GM12874 (cell line): ENCODE measurements at regions not wholly inside any gene's neighbourhood (a gene's known extent, or its start where the extent isn't known, plus 50 kb on each side); places are given as distances from the start of the nearest gene placed in this dataset.

Experiments
- TF ChIP-seq, protein P1 (sequence below): IDR thresholded peaks from 2 replicates; pipeline ENCODE4 v1.5.1; 2011; ENCODE audit warnings: low read depth, mild to moderate bottlenecking, control low read depth, low read length, moderate library complexity; ENCODE audit not compliant: insufficient read depth

DNA sequence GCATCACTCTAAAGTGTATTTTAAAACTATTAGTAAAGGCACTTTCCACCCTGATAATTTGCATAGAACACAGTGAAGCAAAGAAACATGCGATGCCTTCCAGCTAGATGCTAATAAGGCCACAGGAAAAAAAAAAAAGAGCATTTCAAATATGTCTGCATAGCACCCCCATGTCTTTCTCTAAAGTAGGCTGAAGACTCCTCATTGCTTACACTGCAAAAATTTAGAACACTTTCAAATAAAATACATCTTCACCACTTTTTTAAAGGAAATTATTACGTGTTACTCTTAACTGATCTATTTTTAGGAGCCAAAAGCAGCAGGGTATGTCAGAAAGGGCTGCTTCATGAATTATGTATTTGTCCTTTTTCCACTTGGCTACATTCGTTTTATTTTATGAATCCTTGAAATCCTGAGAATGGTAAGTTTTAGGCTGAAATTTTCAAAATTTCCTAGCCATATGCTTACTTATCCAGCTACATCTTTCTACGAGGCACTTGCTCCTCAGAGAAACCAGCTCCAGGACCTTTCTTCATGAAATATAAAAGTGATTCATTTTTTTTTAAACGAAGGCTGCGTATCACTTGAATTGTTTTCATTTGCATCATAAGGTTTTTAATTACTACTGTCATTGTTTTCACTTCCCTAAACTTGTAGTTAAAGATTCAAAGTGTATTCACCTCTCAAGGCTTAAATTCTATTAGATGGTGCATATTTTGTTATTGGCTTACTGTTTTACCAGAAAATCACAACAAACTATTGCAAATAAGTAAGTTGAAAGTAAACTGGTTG, 513.0 kb downstream of the PTPRC start:
- TF ChIP-seq, protein P1, sequence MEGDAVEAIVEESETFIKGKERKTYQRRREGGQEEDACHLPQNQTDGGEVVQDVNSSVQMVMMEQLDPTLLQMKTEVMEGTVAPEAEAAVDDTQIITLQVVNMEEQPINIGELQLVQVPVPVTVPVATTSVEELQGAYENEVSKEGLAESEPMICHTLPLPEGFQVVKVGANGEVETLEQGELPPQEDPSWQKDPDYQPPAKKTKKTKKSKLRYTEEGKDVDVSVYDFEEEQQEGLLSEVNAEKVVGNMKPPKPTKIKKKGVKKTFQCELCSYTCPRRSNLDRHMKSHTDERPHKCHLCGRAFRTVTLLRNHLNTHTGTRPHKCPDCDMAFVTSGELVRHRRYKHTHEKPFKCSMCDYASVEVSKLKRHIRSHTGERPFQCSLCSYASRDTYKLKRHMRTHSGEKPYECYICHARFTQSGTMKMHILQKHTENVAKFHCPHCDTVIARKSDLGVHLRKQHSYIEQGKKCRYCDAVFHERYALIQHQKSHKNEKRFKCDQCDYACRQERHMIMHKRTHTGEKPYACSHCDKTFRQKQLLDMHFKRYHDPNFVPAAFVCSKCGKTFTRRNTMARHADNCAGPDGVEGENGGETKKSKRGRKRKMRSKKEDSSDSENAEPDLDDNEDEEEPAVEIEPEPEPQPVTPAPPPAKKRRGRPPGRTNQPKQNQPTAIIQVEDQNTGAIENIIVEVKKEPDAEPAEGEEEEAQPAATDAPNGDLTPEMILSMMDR: no peak

DNA sequence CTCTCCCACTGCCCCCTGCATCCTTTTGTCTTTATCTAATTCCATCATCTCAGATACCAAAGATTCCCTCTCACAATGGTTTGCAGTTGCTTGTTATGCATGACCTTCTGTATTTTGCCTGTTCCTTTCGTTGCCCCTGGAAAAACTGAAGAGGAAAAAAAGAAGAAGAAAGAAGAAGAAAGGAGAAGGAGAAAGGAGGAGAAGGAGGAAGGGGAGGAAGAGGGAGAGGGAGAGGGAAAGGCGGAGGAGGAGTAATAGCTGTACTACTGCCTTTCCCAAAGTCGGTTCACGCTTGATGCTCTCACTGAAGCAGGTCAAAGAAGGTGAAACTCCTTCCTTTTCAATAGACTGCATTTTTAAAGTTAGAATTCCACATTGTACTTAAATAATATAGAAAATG, 513.8 kb downstream of the PTPRC start:
- TF ChIP-seq, protein P1: no peak

DNA sequence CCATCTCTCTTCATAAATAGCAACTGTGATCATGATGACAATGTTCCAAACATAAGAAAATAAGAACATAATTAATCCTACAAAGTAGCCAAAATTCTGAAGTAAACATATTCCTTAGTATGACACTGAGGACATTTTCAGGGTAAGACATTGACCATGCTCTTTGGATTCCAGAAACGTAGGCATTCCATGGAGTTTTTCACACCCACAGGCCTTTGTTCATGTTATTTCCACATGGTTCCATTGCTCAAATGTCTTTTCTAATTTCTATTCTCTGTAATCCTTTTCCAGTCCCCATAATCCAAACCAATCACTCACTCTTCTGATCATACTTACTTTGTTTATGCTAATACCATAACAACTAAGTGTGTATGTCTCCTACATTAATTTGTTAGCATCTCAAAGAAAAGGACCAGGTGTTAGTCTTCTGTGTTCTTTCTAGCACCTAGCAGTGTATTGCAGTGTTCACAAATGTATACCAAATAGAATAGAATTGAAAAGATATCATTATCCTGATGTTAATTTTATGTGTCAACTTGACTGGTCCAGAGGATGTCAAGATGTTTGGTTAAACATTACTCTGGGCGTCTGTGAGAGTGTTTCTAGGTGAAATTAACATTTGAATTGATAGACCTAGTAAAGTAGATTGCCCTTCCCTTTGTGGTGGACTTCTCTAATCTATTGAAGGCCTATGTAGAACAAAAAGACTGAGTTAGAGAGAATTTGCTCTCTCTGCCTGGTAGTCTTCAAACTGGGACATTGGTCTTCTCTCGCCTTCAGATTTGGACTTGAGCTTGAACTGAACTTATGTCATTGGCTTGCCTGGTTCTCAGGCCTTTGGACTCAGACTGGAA, 516.6 kb downstream of the PTPRC start:
- TF ChIP-seq, protein P1: no peak

DNA sequence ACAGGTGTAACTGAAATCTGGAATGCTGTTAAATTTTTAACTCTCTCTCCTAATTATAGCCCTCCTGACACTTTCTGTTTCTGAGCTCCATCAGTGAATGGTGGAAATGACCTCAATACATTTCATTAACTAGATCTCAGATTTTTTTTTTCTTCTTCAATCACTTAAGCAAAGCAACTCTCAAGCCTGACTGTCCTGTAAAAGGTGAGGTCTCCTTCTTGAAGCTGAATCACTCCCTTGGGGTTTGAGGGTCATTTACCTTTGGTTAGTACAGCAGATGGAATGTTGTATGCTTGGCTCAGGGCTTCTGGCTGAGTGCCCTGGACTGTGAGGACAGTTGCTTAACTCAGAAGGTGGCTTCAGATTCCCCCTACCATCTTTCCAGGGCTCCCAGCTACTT, 518.7 kb downstream of the PTPRC start:
- TF ChIP-seq, protein P1: no peak

DNA sequence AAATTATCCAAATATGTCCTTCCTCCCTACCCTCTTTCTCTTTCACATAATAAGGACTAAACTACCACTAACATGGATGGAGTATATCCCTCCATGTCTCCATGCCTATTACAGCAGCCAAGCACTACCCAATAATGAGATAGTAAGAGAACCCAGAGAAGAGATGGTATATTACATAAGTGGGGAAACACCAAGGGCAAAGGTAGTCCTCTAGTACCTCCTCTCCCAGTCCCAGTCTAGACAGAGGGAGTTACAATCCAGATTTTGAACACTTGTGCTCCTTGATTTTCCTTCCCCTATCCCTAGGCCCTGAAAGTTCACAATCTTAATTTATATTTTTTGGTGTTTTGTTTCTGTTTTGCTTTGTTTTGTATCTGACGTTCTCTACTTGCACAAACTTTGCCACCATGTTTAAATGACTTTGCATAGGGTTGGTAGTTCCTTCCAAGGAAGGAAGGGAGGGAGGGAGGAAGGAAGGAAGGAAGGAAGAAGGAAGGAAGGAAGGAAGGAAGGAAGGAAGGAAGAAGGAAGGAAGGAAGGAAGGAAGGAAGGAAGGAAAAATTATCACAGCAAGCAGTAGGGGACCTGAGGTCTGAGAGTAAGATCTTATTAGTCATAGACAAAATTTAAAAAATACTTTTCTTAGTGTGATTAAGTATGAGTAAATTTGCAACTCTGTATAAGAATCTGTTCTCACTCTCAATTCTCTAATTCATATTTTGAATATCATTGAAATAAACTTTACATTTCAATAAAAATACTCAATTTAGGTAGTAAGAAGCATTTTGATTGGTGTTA, 521.9 kb downstream of the PTPRC start:
- TF ChIP-seq, protein P1: no peak

DNA sequence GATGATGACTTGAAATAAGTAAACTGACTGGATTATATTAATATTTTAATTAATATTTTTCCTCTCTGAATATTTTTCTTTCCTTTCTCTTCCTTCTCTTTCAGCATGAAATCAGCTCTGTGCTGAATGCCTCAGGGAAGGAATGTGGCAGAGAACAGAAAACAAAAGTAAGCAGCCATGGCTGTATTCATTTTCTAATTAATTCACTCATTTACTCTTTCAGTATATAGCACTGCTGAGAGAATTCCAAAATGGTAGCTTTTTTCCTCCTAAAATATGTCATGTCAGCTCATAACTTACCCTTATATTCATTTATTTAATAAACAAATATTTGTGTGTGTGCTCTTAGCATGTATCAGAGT, 522.5 kb downstream of the PTPRC start:
- TF ChIP-seq, protein P1: no peak
